HepG2 (cell line): ENCODE measurements at regions not wholly inside any gene's neighbourhood (a gene's known extent, or its start where the extent isn't known, plus 50 kb on each side); places are given as distances from the start of the nearest gene placed in this dataset.

Source experiments
- ATAC-seq: fragments of 200-7000 bp; cut with Tn5 transposase; 3 replicates; pipeline ENCODE4 v1.9.1; 2020; ENCODE audit warnings: mild to moderate bottlenecking, moderate library complexity
- BruUV-seq: library from RNA; stranded (reverse); fragments of 400-500 nt; replicated peaks from 2 replicates; lab custom pipeline; 2021; lab: Mats Ljungman, UMichigan
- CTCF ChIA-PET: fragments of 300-600 bp; formaldehyde crosslinking; extraction: SDS; loops from one replicate; lab custom pipeline; 2021; ENCODE audit warnings: low total read pairs, inconsistent platforms, low intra/inter-chr PET ratio; lab: Yijun Ruan, JAX
- POLR2A ChIA-PET: fragments of 350-600 bp; sonication (Branson Sonifier 250); formaldehyde crosslinking; loops from one replicate; lab custom pipeline; 2020; ENCODE audit warnings: antibody characterized with exemption, inconsistent platforms; lab: Yijun Ruan, JAX
- DNase-seq: peaks from one replicate; pipeline ENCODE4 v3.0.0-alpha.2; 2015; ENCODE audit warnings: low spot score
- FAIRE-seq: peaks from 3 replicates; lab custom pipeline; 2011; peaks lifted over from hg19 to GRCh38; lab: Jason Lieb, UNC
- H2AFZ ChIP-seq: one replicate; pipeline ENCODE4 v1.6.1; 2011; ENCODE audit warnings: low read length, inconsistent platforms
- H3K27ac ChIP-seq: fragments of 300-600 bp; 3 replicates; pipeline ENCODE4 v1.8.0; 2011; ENCODE audit warnings: mixed run types, mild to moderate bottlenecking, mixed read lengths, low read length, inconsistent platforms; ENCODE audit not compliant: insufficient read depth; ENCODE audit errors: extremely low read length
- H3K27me3 ChIP-seq, 2 experiments: fragments of 200-600 bp in 1 of 2; 2 replicates in 1 of 2; 3 replicates in 1 of 2; pipeline versions ENCODE4 v1.6.0 to v1.8.0; 2011; ENCODE audit warnings: low read length in 2 of 2, mild to moderate bottlenecking in 2 of 2, moderate library complexity in 2 of 2, inconsistent platforms in 1 of 2; ENCODE audit not compliant: insufficient read depth in 2 of 2, control insufficient read depth in 1 of 2
- H3K36me3 ChIP-seq, 2 experiments: fragments of 200-600 bp in 1 of 2; replicated peaks in 1 of 2; 2 replicates in 1 of 2; 3 replicates in 1 of 2; pipeline versions ENCODE4 v1.5.1 to v1.8.0; 2011; ENCODE audit warnings: low read length in 2 of 2, inconsistent platforms in 1 of 2; ENCODE audit not compliant: insufficient read depth in 2 of 2, control insufficient read depth in 1 of 2
- H3K4me1 ChIP-seq: 2 replicates; pipeline ENCODE4 v1.5.1; 2012; ENCODE audit warnings: low read length, inconsistent platforms; ENCODE audit not compliant: insufficient read depth
- H3K4me2 ChIP-seq: 2 replicates; pipeline ENCODE4 v1.6.0; 2011; ENCODE audit warnings: low read depth, low read length, inconsistent platforms
- H3K4me3 ChIP-seq, 3 experiments: fragments of 200-600 bp in 1 of 3; sonication (generic), shearing (Covaris generic) in 1 of 3; replicated peaks in 1 of 3; 2 replicates each; pipeline ENCODE4 v1.5.1; 2011 to 2016; ENCODE audit warnings: low read length in 3 of 3, inconsistent platforms in 2 of 3, low read depth in 2 of 3, mild to moderate bottlenecking in 2 of 3, control low read depth in 1 of 3, mixed read lengths in 1 of 3; ENCODE audit not compliant: insufficient read depth in 1 of 3
- H3K79me2 ChIP-seq: one replicate; pipeline ENCODE4 v1.6.1; 2011; ENCODE audit warnings: low read length, inconsistent platforms; ENCODE audit not compliant: insufficient read depth
- H3K9ac ChIP-seq: 2 replicates; pipeline ENCODE4 v1.6.0; 2011; ENCODE audit warnings: mild to moderate bottlenecking, low read depth, low read length, inconsistent platforms; ENCODE audit not compliant: insufficient read depth
- H3K9me3 ChIP-seq: 2 replicates; pipeline ENCODE4 v1.5.1; 2012; ENCODE audit warnings: mild to moderate bottlenecking, low read length
- H4K20me1 ChIP-seq: 2 replicates; pipeline ENCODE4 v1.6.0; 2011; ENCODE audit warnings: inconsistent platforms, mild to moderate bottlenecking, low read length, moderate library complexity; ENCODE audit not compliant: insufficient read depth
- ATAD3A ChIP-seq: sonication (generic); formaldehyde crosslinking; IDR thresholded peaks from 2 replicates; pipeline ENCODE4 v1.4.0; 2020; ENCODE audit warnings: missing genetic modification reagents
- CEBPB ChIP-seq: IDR thresholded peaks from 2 replicates; pipeline ENCODE4 v1.6.1; 2011; ENCODE audit warnings: low read depth, low read length, improper control_type of control experiment, borderline replicate concordance
- CENPX ChIP-seq: sonication (generic); formaldehyde crosslinking; IDR thresholded peaks from 2 replicates; pipeline ENCODE4 v1.9.0; 2021; ENCODE audit warnings: mild to moderate bottlenecking, missing genetic modification reagents, moderate library complexity
- HMGA1 ChIP-seq: sonication (generic); formaldehyde crosslinking; conservative IDR thresholded peaks from 2 replicates; pipeline ENCODE4 v1.4.0; 2020; ENCODE audit warnings: missing genetic modification reagents
- JARID2 ChIP-seq: sonication (generic); formaldehyde crosslinking; IDR thresholded peaks from 2 replicates; pipeline ENCODE4 v1.8.1; 2023; ENCODE audit warnings: missing genetic modification reagents, inconsistent platforms; ENCODE audit not compliant: insufficient replicate concordance
- JUNB ChIP-seq: sonication (generic); formaldehyde crosslinking; IDR thresholded peaks from 2 replicates; pipeline ENCODE4 v1.8.0; 2022; ENCODE audit warnings: missing genetic modification reagents, mild to moderate bottlenecking, borderline replicate concordance
- KAT8 ChIP-seq: IDR thresholded peaks from 2 replicates; pipeline ENCODE4 v1.6.1; 2016; ENCODE audit warnings: missing genetic modification reagents, missing compliant biosample characterization
- KLF9 ChIP-seq: IDR thresholded peaks from 2 replicates; pipeline ENCODE4 v1.6.1; 2016; ENCODE audit warnings: low read depth
- MAF1 ChIP-seq: sonication (generic); formaldehyde crosslinking; IDR thresholded peaks from 2 replicates; pipeline ENCODE4 v1.5.0; 2020; ENCODE audit warnings: missing genetic modification reagents, borderline replicate concordance
- NKX3-1 ChIP-seq: sonication (generic); formaldehyde crosslinking; IDR thresholded peaks from 2 replicates; pipeline ENCODE4 v1.5.0; 2020; ENCODE audit warnings: missing genetic modification reagents
- SNAPC2 ChIP-seq: sonication (generic); formaldehyde crosslinking; IDR thresholded peaks from 2 replicates; pipeline ENCODE4 v1.8.1; 2022; ENCODE audit warnings: mild to moderate bottlenecking, missing genetic modification reagents
- SP5 ChIP-seq: IDR thresholded peaks from 2 replicates; pipeline ENCODE4 v1.6.1; 2016; ENCODE audit warnings: low read depth, borderline replicate concordance
- ZKSCAN8 ChIP-seq: IDR thresholded peaks from 2 replicates; pipeline ENCODE4 v1.6.1; 2016; ENCODE audit warnings: borderline replicate concordance, missing genetic modification reagents, missing compliant biosample characterization
- ZNF136 ChIP-seq: sonication (generic); formaldehyde crosslinking; IDR thresholded peaks from 2 replicates; pipeline ENCODE4 v1.8.1; 2022; ENCODE audit warnings: low read depth, mild to moderate bottlenecking, moderate library complexity, missing genetic modification reagents
- ZNF207 ChIP-seq: fragments of 450-650 bp; IDR thresholded peaks from 2 replicates; pipeline ENCODE4 v1.6.1; 2016; ENCODE audit warnings: antibody characterized with exemption, borderline replicate concordance
- ZNF484 ChIP-seq: sonication (generic); formaldehyde crosslinking; IDR thresholded peaks from 2 replicates; pipeline ENCODE4 v1.5.1; 2020; ENCODE audit warnings: mild to moderate bottlenecking, low read depth, missing genetic modification reagents, borderline replicate concordance
- WGBS: methylation state at CpG from one replicate; pipeline ENCODE4 v1.1.6; 2017; ENCODE audit warnings: low lambda C conversion rate; 5-methylcytosine and 5-hydroxymethylcytosine counted together
- in situ Hi-C: cut with HindIII; loops from 2 replicates; pipeline ENCODE4 v1.10.0; 2017; ENCODE audit warnings: low pct_unique_long_range_greater_than_20kb; ENCODE audit not compliant: extremely low pct_ligation_motif_present
- intact Hi-C: fragments of 100-400 bp; cut with micrococcal nuclease; formaldehyde crosslinking; loops from one replicate; pipeline ENCODE4 v1.10.0; 2022; ENCODE audit not compliant: unreplicated experiment
- TF ChIP-seq, protein P1 (sequence below): sonication (generic); formaldehyde crosslinking; IDR thresholded peaks from 2 replicates; pipeline ENCODE4 v1.8.1; 2023; ENCODE audit warnings: missing genetic modification reagents, inconsistent platforms, borderline replicate concordance
- TF ChIP-seq, protein P2 (sequence below): sonication (generic); formaldehyde crosslinking; IDR thresholded peaks from 2 replicates; pipeline ENCODE4 v1.4.0; 2020; ENCODE audit warnings: missing genetic modification reagents
- TF ChIP-seq, protein P3 (sequence below): sonication (generic); formaldehyde crosslinking; IDR thresholded peaks from 2 replicates; pipeline ENCODE4 v1.8.0; 2022; ENCODE audit warnings: low read depth, missing genetic modification reagents

DNA sequence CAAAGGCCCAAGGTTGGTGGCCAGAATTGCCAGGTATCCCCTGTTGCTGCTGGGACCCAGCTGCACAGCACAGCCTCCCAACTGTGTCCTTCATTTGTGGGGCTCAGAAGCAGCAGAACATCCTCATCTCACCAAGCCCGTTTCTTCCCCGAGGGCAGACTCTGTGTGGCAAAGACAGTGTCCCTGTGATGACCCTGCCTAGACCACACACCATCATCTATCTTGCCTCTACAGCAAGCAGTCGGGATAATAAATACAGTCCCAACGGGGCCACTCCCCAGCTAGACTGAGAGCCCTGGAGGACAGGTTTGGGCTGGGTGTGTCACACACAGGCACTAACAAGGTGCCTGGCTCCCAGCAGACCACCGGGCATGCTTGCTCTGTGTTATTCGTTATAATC is 93.4 kb downstream of the PTGR3 start:
- no peak for DNase-seq
- in situ Hi-C loops, result no loop called here
- H3K9ac ChIP-seq, result no peak overlapping the region
- no peak for FAIRE-seq
- no peaks in the 10 kb centered on the region for H4K20me1 ChIP-seq
- no peak for ATAC-seq
- no peaks in the 10 kb centered on the region for H3K9me3 ChIP-seq
- H3K27ac ChIP-seq, result no peak overlapping the region
- ChIA-PET POLR2A (no interaction called here), CTCF (no interaction called here)
- no peaks in the 10 kb centered on the region for H3K79me2 ChIP-seq
- H3K4me3 ChIP-seq, result no peak overlapping the region
- H3K27me3 ChIP-seq, result peaks cover 0 to 63% of the 10 kb centered on the region in 2 experiments; a peak in 3 of 5 replicates
- BruUV-seq, result no TSS peak
- no peaks in the 10 kb centered on the region for H3K4me1 ChIP-seq
- intact Hi-C loops, result no loop called here
- no peak overlapping the region for H2AFZ ChIP-seq
- H3K4me2 ChIP-seq, result no peak overlapping the region
- 13% methylated on average over 3 of the region's 6 CpGs for WGBS
- H3K36me3 ChIP-seq, result no peaks in the 10 kb centered on the region
- TF ChIP-seq ZKSCAN8 (CRISPR knock-in tag), result no peak
- TF ChIP-seq CENPX (CRISPR knock-in tag), result no peak
- no peak for TF ChIP-seq MAF1 (CRISPR knock-in tag)
- TF ChIP-seq, protein P1, sequence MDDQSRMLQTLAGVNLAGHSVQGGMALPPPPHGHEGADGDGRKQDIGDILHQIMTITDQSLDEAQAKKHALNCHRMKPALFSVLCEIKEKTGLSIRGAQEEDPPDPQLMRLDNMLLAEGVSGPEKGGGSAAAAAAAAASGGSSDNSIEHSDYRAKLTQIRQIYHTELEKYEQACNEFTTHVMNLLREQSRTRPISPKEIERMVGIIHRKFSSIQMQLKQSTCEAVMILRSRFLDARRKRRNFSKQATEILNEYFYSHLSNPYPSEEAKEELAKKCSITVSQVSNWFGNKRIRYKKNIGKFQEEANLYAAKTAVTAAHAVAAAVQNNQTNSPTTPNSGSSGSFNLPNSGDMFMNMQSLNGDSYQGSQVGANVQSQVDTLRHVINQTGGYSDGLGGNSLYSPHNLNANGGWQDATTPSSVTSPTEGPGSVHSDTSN (CRISPR knock-in tag), result no peak
- TF ChIP-seq, protein P2, sequence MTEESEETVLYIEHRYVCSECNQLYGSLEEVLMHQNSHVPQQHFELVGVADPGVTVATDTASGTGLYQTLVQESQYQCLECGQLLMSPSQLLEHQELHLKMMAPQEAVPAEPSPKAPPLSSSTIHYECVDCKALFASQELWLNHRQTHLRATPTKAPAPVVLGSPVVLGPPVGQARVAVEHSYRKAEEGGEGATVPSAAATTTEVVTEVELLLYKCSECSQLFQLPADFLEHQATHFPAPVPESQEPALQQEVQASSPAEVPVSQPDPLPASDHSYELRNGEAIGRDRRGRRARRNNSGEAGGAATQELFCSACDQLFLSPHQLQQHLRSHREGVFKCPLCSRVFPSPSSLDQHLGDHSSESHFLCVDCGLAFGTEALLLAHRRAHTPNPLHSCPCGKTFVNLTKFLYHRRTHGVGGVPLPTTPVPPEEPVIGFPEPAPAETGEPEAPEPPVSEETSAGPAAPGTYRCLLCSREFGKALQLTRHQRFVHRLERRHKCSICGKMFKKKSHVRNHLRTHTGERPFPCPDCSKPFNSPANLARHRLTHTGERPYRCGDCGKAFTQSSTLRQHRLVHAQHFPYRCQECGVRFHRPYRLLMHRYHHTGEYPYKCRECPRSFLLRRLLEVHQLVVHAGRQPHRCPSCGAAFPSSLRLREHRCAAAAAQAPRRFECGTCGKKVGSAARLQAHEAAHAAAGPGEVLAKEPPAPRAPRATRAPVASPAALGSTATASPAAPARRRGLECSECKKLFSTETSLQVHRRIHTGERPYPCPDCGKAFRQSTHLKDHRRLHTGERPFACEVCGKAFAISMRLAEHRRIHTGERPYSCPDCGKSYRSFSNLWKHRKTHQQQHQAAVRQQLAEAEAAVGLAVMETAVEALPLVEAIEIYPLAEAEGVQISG (CRISPR knock-in tag), result no peak
- no peak for TF ChIP-seq SNAPC2 (CRISPR knock-in tag)
- no peak for TF ChIP-seq ZNF136
- TF ChIP-seq SP5 (CRISPR knock-in tag), result no peak
- TF ChIP-seq NKX3-1, result no peak
- TF ChIP-seq JARID2 (CRISPR knock-in tag), result no peak
- no peak for TF ChIP-seq CEBPB
- TF ChIP-seq ZNF207, result no peak
- TF ChIP-seq KLF9 (CRISPR knock-in tag), result no peak
- TF ChIP-seq ZNF484 (CRISPR knock-in tag), result no peak
- no peak for TF ChIP-seq JUNB (CRISPR knock-in tag)
- no peak for TF ChIP-seq KAT8 (CRISPR knock-in tag)
- TF ChIP-seq ATAD3A (CRISPR knock-in tag), result no peak
- TF ChIP-seq, protein P3, sequence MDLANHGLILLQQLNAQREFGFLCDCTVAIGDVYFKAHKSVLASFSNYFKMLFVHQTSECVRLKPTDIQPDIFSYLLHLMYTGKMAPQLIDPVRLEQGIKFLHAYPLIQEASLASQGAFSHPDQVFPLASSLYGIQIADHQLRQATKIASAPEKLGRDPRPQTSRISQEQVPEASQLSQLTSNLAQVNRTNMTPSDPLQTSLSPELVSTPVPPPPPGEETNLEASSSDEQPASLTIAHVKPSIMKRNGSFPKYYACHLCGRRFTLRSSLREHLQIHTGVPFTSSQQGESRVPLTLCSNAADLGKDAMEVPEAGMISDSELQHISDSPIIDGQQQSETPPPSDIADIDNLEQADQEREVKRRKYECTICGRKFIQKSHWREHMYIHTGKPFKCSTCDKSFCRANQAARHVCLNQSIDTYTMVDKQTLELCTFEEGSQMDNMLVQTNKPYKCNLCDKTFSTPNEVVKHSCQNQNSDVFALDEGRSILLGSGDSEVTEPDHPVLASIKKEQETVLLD (CRISPR knock-in tag), result no peak
- TF ChIP-seq HMGA1, result no peak
